Neuronal stem cell (in vitro differentiated cells): ENCODE measurements at regions not wholly inside any gene's neighbourhood (a gene's known extent, or its start where the extent isn't known, plus 50 kb on each side); places are given as distances from the start of the nearest gene placed in this dataset.

Source experiments
- DNase-seq: peaks from one replicate; pipeline ENCODE4 v3.0.0-alpha.2; 2013; ENCODE audit warnings: low spot score
- H2AFZ ChIP-seq: one replicate; pipeline ENCODE4 v1.6.1; 2013; ENCODE audit warnings: mild to moderate bottlenecking, low read length, inconsistent platforms
- H2AK5ac ChIP-seq: 2 replicates; pipeline ENCODE4 v1.6.1; 2013; ENCODE audit warnings: low read depth, mild to moderate bottlenecking, inconsistent platforms, low read length, moderate library complexity, mixed read lengths
- H2BK120ac ChIP-seq: 2 replicates; pipeline ENCODE4 v1.6.1; 2013; ENCODE audit warnings: low read depth, mild to moderate bottlenecking, inconsistent platforms, low read length, moderate library complexity, mixed read lengths
- H2BK12ac ChIP-seq: one replicate; pipeline ENCODE4 v1.6.1; 2013; ENCODE audit warnings: low read length, inconsistent platforms
- H2BK15ac ChIP-seq: 2 replicates; pipeline ENCODE4 v1.6.1; 2013; ENCODE audit warnings: mild to moderate bottlenecking, low read length, inconsistent platforms, mixed read lengths
- H2BK5ac ChIP-seq: one replicate; pipeline ENCODE4 v1.6.1; 2013; ENCODE audit warnings: inconsistent platforms, mild to moderate bottlenecking, low read length, moderate library complexity
- H3K14ac ChIP-seq: one replicate; pipeline ENCODE4 v1.6.1; 2013; ENCODE audit warnings: low read length, inconsistent platforms
- H3K18ac ChIP-seq: 2 replicates; pipeline ENCODE4 v1.6.1; 2013; ENCODE audit warnings: low read length, inconsistent platforms
- H3K23ac ChIP-seq: 2 replicates; pipeline ENCODE4 v1.6.1; 2013; ENCODE audit warnings: low read depth, mild to moderate bottlenecking, mixed read lengths, low read length, inconsistent platforms; ENCODE audit not compliant: poor library complexity
- H3K27ac ChIP-seq: replicated peaks from 3 replicates; pipeline ENCODE4 v1.5.1; 2013; ENCODE audit warnings: low read length, inconsistent platforms
- H3K27me3 ChIP-seq, 3 experiments: 2 replicates each; pipeline ENCODE4 v1.6.1; 2013; ENCODE audit warnings: low read length in 3 of 3, mild to moderate bottlenecking in 2 of 3, inconsistent platforms in 1 of 3, low read depth in 1 of 3, mixed read lengths in 1 of 3, moderate library complexity in 1 of 3; ENCODE audit not compliant: control insufficient read depth in 3 of 3, insufficient read depth in 3 of 3
- H3K36me3 ChIP-seq, 2 donors: replicated peaks in 1 of 2; 2 replicates each; pipeline ENCODE4 v1.6.1; 2013; ENCODE audit warnings: low read length in 2 of 2; ENCODE audit not compliant: control insufficient read depth in 2 of 2, insufficient read depth in 2 of 2
- H3K4ac ChIP-seq: 2 replicates; pipeline ENCODE4 v1.6.1; 2013; ENCODE audit warnings: inconsistent platforms, mild to moderate bottlenecking, low read length, moderate library complexity
- H3K4me1 ChIP-seq, 2 donors: 1 replicate in 1 of 2; 2 replicates in 1 of 2; pipeline ENCODE4 v1.6.1; 2013; ENCODE audit warnings: low read length in 2 of 2, low read depth in 1 of 2; ENCODE audit not compliant: control insufficient read depth in 2 of 2, insufficient read depth in 1 of 2
- H3K4me2 ChIP-seq: one replicate; pipeline ENCODE4 v1.6.1; 2013; ENCODE audit warnings: mild to moderate bottlenecking, low read length, inconsistent platforms; ENCODE audit not compliant: insufficient read depth, poor library complexity, severe bottlenecking
- H3K4me3 ChIP-seq, 2 donors: 2 replicates each; pipeline ENCODE4 v1.5.1; 2013; ENCODE audit warnings: low read length in 2 of 2, mild to moderate bottlenecking in 2 of 2, inconsistent platforms in 1 of 2, moderate library complexity in 1 of 2
- H3K79me1 ChIP-seq: one replicate; pipeline ENCODE4 v1.6.1; 2013; ENCODE audit warnings: low read depth, mild to moderate bottlenecking, inconsistent platforms, low read length, moderate library complexity
- H3K9ac ChIP-seq: one replicate; pipeline ENCODE4 v1.6.1; 2013; ENCODE audit warnings: mild to moderate bottlenecking, low read depth, low read length, inconsistent platforms; ENCODE audit not compliant: poor library complexity
- H3K9me3 ChIP-seq, 2 donors: replicated peaks in 1 of 2; 2 replicates each; pipeline versions ENCODE3 to v1.6.1; 2013; ENCODE audit warnings: low read length in 2 of 2, mild to moderate bottlenecking in 2 of 2, inconsistent platforms in 1 of 2, low read depth in 1 of 2, mixed read lengths in 1 of 2, moderate library complexity in 1 of 2; ENCODE audit not compliant: control insufficient read depth in 2 of 2, insufficient read depth in 1 of 2
- H4K8ac ChIP-seq: one replicate; pipeline ENCODE4 v1.6.1; 2013; ENCODE audit warnings: low read depth, mild to moderate bottlenecking, inconsistent platforms, low read length, moderate library complexity
- H4K91ac ChIP-seq: one replicate; pipeline ENCODE4 v1.6.1; 2013; ENCODE audit warnings: low read length, low read depth, mild to moderate bottlenecking, inconsistent platforms; ENCODE audit not compliant: poor library complexity
- WGBS, 2 donors: extraction: QIAGEN DNeasy Blood & Tissue Kit; methylation state at CpG; one replicate each; pipeline ENCODE4 v1.1.7; 2013; ENCODE audit warnings: missing lambda C conversion rate in 2 of 2, mixed read lengths in 1 of 2; ENCODE audit not compliant: insufficient read length in 2 of 2, insufficient replicate concordance in 1 of 2; ENCODE audit errors: extremely low coverage in 2 of 2; 5-methylcytosine and 5-hydroxymethylcytosine counted together

- Histone ChIP-seq H3K4ac (no peak overlapping the region), H2BK15ac (no peak overlapping the region), H2AFZ (no peak overlapping the region), H3K18ac (no peak overlapping the region), H4K91ac (no peak overlapping the region), H3K9me3 (no peaks in the 10 kb centered on the region), H3K4me2 (no peak overlapping the region), H3K27me3 (no peaks in the 10 kb centered on the region), H3K36me3 (no peaks in the 10 kb centered on the region), H3K14ac (no peak overlapping the region), H3K27ac (no peak overlapping the region), H2BK5ac (no peak overlapping the region), H2AK5ac (no peak overlapping the region), H3K4me3 (no peak overlapping the region), H2BK120ac (no peak overlapping the region), H4K8ac (no peak overlapping the region), H3K79me1 (peaks cover 4% of the 10 kb centered on the region), H3K9ac (no peak overlapping the region), H3K23ac (no peak overlapping the region), H3K4me1 (no peaks in the 10 kb centered on the region), H2BK12ac (no peak overlapping the region)
- DNase-seq: no peak
- no CpG with 5 or more reads among the region's 2 CpGs for WGBS, 2 donors
Measured at GRCh38 chr7:86981127-86981526, 78.3 kb downstream of the ELAPOR2 start.

DNA sequence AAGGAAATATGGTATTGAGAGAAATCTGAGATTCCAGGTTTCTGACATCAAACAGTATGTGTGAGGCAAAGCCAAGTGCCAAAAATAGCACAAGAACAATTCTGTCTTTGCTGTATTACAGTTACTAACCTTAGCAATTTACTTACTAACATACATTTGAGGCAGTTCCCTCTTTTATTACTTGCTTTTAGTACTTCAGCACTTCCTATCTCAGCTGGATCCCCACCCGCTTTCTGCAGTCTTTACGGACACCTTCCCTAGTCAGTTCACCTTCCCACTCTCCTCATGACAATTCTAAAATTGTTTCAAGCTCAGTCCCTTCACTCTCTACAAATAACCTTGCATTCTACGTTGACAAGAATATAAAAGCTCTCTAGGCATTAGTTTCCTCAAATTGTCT, 79.2 kb downstream of the ELAPOR2 start:
- Histone ChIP-seq H3K36me3 (no peaks in the 10 kb centered on the region), H2BK12ac (no peak overlapping the region), H3K9me3 (no peaks in the 10 kb centered on the region), H2AK5ac (no peak overlapping the region), H3K4me3 (no peak overlapping the region), H4K8ac (no peak overlapping the region), H4K91ac (no peak overlapping the region), H3K14ac (no peak overlapping the region), H3K23ac (no peak overlapping the region), H3K27me3 (no peaks in the 10 kb centered on the region), H3K4me1 (peaks cover 0 to 1% of the 10 kb centered on the region in 2 donors), H2BK15ac (no peak overlapping the region), H3K4me2 (no peak overlapping the region), H2AFZ (no peak overlapping the region), H3K79me1 (peaks cover 4% of the 10 kb centered on the region), H3K18ac (no peak overlapping the region), H3K27ac (no peak overlapping the region), H2BK5ac (no peak overlapping the region), H2BK120ac (no peak overlapping the region), H3K9ac (no peak overlapping the region), H3K4ac (no peak overlapping the region)
- no CpG with 5 or more reads among the region's 3 CpGs for WGBS, 2 donors
- DNase-seq: no peak

- H2BK12ac ChIP-seq: no peak overlapping the region
- no peak overlapping the region for H2BK15ac ChIP-seq
- no peak overlapping the region for H3K9ac ChIP-seq
- no peak overlapping the region for H4K8ac ChIP-seq
- no peak overlapping the region for H4K91ac ChIP-seq
- no peaks in the 10 kb centered on the region for H3K9me3 ChIP-seq
- no peak overlapping the region for H3K4me3 ChIP-seq
- H3K36me3 ChIP-seq: no peaks in the 10 kb centered on the region
- H3K23ac ChIP-seq: no peak overlapping the region
- H3K4ac ChIP-seq: no peak overlapping the region
- no peak overlapping the region for H3K18ac ChIP-seq
- no peak overlapping the region for H2BK5ac ChIP-seq
- WGBS, 2 donors: no CpG with 5 or more reads among the region's 3 CpGs
- peaks cover 4% of the 10 kb centered on the region for H3K79me1 ChIP-seq
- H3K14ac ChIP-seq: no peak overlapping the region
- no peak overlapping the region for H2AK5ac ChIP-seq
- no peak overlapping the region for H3K4me2 ChIP-seq
- H3K4me1 ChIP-seq: peaks cover 0 to 1% of the 10 kb centered on the region in 2 donors
- DNase-seq: no peak
- H3K27ac ChIP-seq: no peak overlapping the region
- no peaks in the 10 kb centered on the region for H3K27me3 ChIP-seq
- no peak overlapping the region for H2AFZ ChIP-seq
- no peak overlapping the region for H2BK120ac ChIP-seq
Measured at GRCh38 chr7:86978808-86979506, 80.5 kb downstream of the ELAPOR2 start.

- H3K4me2 ChIP-seq: no peak overlapping the region
- no peak overlapping the region for H3K23ac ChIP-seq
- H2BK120ac ChIP-seq: no peak overlapping the region
- no peak overlapping the region for H3K14ac ChIP-seq
- no CpG with 5 or more reads among the region's 3 CpGs for WGBS, 2 donors
- H3K79me1 ChIP-seq: peaks cover 4% of the 10 kb centered on the region
- H2AFZ ChIP-seq: no peak overlapping the region
- peaks cover 0 to 5% of the 10 kb centered on the region in 2 donors for H3K4me1 ChIP-seq
- no peak overlapping the region for H2BK12ac ChIP-seq
- H4K91ac ChIP-seq: no peak overlapping the region
- no peak overlapping the region for H3K18ac ChIP-seq
- no peak overlapping the region for H2BK5ac ChIP-seq
- no peak overlapping the region for H3K9ac ChIP-seq
- no peak for DNase-seq
- no peak overlapping the region for H3K4me3 ChIP-seq
- no peak overlapping the region for H4K8ac ChIP-seq
- no peak overlapping the region for H2AK5ac ChIP-seq
- no peaks in the 10 kb centered on the region for H3K36me3 ChIP-seq
- H3K4ac ChIP-seq: no peak overlapping the region
- no peaks in the 10 kb centered on the region for H3K9me3 ChIP-seq
- no peak overlapping the region for H2BK15ac ChIP-seq
- H3K27me3 ChIP-seq: no peaks in the 10 kb centered on the region
- no peak overlapping the region for H3K27ac ChIP-seq
Measured at GRCh38 chr7:86976958-86977357, 82.5 kb downstream of the ELAPOR2 start.
